Right renal pelvis (tissue), 4 donors: ENCODE measurements at regions not wholly inside any gene's neighbourhood (a gene's known extent, or its start where the extent isn't known, plus 50 kb on each side); places are given as distances from the start of the nearest gene placed in this dataset.
A peak's percentile ranks its signal among the peaks of the same experiment; 100 is the strongest.

ENCODE experiments used
- DNase-seq, 4 donors: peaks; one replicate each; pipeline ENCODE4 v3.0.0-alpha.2; 2013; ENCODE audit warnings: low read depth in 4 of 4, low spot score in 3 of 4, missing footprints in 1 of 4

DNA sequence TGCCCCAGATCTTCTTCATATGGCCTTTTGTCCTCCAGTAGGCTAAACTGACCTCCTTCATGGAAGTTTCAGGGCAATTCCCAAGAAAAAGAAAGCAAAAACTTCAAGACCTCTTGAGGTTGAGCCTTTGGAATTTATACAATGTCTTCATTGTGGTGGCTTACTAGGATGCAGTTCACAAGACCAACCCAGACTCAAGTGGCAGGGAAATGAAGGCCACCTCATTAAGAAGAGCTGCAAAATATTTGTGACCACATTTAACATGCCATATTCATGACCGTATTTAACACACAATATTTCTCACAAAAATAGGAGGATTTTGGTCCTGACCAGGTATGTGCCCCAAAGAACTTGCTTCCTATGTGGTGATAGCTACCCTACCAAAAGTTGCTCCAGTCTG lies 605.5 kb upstream of the PITX2 start:
- DNase-seq = no peak

DNA sequence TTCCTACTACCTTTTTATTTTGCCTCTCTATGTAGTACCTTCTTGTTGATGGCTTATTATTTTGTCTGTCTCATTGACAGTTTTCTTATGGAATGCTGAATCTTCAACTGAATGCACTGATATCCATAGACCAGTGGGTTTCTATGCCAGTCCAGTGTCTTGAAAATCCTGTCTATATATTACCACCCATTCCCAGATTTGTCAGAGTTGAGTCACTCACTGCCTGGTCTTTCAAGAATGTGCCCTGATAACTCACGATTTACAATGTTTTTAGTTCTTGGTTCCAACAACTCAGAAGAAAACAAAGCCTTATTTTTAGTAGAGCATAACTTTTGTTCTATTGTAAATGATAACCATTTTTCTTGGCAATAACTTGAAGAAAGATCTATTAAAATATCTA lies 606.0 kb upstream of the PITX2 start:
- no peak for DNase-seq

- DNase-seq = no peak
Observed at GRCh38 chr4:111230265-111230664, 607.4 kb upstream of the PITX2 start.

GRCh38 chr4:111231281-111231680 lies 608.4 kb upstream of the PITX2 start:
- no peak for DNase-seq

DNA sequence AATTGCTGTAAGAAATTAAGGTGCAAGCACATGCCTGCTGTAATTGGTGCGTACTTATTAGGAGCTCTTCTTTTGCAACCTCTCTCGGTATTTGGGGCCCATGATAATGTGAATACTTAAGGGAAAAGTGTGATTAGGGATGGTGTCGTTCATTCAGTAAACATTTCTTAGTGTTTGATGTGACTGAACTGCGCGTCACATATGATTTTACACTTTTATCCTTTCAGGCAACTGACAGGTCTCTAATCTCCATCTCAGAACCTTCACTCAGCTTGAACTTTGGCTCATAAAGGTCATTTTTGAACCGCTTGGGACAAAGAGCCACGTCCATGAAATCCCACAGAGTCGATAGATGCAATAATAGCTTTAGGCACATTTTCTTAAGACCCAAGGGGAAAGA lies 612.1 kb upstream of the PITX2 start:
- DNase-seq = no peak

DNA sequence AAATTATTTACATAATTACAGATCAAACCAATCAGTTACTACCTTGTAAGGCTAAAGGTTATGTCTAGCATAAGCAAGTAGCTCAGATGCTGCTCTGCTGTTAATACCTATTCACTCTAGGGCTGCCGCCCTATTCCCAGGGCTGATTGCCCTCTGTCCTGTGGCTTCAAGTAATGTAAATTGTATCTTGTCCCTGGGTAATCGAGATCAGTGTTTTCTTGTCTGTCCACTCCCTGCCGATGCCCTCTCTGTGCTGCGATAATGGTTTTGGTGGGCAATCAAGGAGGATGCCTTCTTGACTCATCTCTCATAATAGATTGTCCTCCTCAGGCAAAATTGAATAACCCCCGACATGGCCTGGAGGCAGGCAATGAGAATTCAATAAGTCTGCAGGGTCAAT lies 641.0 kb upstream of the PITX2 start:
- DNase-seq = no peak

- no peak for DNase-seq
Observed at GRCh38 chr4:111266937-111267336, 644.1 kb upstream of the PITX2 start.

GRCh38 chr4:111267786-111268185 lies 644.9 kb upstream of the PITX2 start:
- DNase-seq = no peak

DNA sequence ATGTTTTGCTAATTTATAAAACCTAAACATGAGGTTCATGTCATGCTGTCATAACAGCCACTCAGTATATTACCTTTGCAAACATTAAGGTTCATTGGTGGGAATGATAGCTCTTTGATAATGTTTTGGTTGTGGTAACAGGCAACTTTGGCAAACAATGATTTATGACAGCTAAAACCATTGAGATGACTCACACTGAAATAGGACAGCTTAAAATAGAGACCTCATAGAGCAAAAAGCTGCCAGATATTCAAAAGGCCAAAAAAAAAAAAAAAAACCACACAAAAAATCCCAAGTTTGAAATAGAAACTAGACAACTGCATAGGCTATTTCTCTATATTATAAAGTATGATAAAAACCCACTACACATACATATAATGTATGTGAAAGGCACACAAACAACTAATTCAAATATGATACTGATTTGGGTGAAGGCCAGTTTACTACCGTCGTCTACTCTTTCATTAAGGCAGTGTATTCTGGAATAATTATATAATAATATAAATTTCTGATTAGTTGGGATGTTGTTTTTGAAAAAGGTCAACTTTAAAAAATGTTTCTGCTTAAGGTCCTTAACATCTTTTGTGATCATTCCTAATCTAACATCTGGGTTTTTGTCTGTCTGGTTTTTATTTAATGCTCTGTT lies 646.0 kb upstream of the PITX2 start:
- no peak for DNase-seq

DNA sequence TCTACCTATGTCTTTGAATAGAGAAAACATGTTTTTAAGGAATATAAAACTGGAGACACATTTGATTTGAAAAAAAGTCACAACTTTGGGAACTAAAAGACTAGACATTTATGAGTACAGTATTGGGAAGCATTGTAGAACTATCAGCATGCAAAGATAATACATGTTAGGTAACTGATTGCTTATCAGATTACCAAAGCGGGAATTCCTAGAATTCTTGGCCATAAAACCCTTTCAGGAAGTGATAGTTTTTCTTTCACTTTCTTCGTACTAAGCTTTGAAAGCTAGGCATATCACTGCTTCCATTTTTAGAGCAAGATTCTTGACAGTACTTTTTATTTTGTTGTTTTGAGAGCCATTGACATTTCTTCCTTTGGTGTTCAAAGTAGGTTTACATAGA lies 646.6 kb upstream of the PITX2 start:
- DNase-seq = no peak

GRCh38 chr4:111274060-111274459 lies 651.2 kb upstream of the PITX2 start:
- DNase-seq = no peak

DNA sequence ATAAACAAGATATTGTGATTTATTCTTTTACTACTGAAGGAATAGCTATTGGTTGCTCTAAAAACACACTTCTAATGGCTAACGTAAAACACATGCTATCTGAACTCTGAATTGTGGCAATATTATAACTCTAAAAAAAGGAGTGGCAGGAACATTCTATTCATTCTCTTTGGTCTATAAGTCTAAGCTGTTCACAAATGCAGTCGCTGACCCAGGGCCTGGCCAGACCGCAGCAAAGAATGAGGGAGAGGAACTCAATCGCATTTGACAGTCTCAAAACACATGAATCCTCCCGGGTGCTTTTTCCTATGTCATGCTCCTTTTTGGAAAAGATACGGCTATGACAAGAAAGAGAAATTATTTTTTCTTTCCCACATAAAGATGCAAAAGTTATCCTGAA lies 651.6 kb upstream of the PITX2 start:
- DNase-seq = no peak

- no peak for DNase-seq
Observed at GRCh38 chr4:111281219-111281618, 658.3 kb upstream of the PITX2 start.

DNA sequence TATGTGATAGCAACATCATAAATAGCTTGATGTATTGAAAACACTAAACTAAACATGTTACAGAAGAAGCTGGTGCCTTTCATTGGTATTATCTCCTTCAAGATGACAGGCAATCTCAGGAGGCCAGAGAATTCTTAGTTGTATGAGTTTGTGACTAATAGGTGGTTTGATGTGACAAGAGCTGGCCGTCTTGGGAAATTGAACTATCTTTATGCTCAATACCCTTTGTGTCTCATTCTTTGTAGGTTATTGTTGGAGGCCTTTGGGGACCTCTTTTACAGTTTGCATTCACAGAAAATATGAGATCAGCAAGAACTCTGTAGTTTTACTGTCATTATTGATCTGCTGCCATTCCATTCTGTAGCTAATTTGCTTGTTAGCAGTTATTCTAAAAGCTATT lies 659.2 kb upstream of the PITX2 start:
- DNase-seq = no peak

DNA sequence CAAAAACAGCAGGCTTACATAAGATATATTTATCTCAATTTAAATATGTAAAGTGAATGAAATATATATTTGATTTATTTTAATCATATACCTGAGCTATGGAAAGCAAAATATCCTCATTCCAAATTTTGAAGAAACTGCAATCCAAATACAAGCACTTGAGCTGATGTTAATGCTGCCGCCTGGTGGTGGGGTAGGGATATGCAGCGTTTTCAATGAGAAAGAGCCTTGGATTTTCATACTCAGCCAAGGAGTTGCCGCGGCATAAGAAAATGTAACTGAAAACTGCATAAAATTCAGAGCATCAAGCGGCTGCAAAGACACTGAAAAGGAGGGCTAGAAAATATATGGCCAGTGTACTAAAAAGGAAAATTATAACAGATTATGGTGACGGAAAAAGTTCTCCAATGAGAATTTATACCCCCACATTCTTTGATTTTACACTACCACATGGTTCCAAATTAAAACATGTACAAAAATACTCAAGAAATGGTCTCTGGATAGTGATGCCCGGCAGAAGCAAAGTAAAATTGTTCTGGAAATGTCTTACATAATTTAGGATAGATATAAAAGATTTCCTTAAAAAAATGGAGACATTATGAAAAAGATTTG lies 660.3 kb upstream of the PITX2 start:
- peak; percentile 7 to 18 (median 10) for DNase-seq

- no peak for DNase-seq
Observed at GRCh38 chr4:111296466-111296865, 673.6 kb upstream of the PITX2 start.

DNA sequence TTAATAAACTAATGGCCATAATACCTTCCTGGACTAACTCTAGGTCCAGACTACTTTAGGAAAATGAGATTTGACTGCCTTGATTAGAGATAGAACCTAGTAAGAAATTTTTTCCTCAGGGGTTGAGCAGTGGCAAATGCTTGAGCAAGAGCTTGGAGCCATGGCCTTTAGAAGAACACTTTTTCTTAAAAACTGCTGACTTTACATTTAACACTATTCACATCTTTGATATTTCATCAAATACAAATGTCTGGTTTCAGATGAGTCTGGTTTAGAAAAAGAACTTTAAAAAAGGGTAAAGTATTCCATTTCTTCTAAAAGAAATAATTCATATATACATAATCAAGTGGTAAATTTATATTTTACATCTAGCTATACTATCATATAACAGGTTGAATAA lies 680.9 kb upstream of the PITX2 start:
- no peak for DNase-seq

DNA sequence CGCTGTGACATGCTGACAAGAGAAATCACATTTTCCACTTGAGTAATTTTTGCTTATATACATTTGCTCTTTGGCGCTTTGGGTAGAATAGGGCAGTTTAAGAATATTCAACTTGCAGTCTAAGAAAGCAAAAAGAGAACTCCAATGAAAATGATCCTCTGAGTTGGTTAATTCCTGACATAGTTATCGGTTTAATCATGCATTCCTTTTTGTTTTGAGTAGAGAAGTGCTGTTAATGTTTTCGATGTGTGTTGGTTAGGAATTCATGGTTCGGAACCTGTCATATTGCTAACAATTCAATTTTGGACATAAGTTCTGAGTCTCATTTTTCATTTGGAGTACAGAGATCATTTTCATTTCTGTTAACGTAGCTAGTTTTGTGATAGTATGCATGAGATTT lies 700.6 kb upstream of the PITX2 start:
- no peak for DNase-seq

DNA sequence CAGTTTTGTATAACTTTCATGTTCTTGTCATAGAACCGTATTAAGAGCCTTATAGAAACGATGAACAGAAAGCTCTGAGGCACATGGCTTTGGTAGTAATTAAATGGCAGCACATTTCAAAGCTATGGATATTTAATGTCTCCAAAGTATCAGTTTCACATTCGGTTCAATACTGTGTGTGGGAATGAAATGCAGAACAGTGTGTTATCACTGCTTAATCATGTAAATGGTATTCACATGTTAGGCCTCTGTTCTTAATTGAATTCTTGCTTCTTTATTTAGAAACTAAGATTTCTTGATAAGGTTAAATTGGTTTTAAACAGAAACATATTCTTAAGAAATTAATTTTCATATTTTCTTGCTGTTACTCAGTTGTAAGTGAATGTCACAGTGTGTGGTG lies 701.0 kb upstream of the PITX2 start:
- DNase-seq = no peak

DNA sequence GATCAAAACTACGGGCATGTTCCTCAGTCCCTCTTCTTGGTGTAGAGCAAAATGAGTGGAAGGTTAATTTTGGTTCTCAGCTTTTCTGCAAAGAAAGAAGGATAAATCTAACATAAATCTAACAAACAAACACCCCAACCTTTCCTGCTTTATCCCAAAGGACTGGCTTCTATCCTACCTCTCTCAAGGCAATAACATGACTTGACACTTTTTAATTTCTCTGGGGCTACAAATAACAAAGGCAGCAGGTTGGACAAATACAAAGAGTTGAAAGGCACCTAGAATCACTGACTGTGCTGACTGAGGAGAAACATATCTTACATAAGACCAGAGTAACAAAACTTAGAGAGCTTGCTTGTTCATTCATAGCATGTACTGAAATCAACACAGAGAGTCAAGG lies 703.6 kb upstream of the PITX2 start:
- no peak for DNase-seq

DNA sequence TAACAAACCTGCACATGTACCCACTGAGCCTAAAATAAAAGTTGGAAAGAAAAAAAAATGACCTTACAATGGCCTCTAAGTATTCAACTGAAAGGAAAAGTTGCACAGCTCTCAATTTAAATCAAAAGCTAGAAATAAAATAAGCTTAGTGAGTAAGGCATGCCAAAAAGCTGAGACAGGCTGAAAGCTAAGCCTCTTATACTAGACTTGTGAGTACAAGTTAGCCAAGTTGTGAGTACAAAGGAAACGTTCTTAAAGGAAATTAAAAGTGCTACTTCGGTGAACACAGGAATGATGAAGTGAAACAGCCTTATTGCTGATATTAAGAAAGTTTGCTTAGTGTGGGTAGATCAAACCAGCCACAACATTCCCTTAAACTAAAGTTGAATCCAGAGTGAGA lies 707.9 kb upstream of the PITX2 start:
- no peak for DNase-seq

DNA sequence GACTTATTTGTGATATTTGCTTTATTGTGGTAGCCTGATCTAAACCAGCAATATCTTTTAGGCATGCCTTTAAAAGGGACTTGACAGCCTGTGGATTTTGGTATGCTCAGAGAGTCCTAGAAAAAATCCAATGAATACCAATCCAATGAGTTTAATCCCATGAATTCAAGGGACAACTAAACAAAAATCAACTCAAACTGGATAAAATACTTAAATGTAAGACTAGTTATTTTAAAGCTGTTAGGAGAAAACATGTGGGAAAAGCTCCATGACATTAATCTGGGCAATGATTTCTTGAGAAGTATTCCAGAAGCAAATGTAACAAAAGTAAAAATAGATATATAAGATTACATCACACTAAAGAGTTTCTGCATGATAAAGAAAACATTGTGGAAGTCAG lies 711.5 kb upstream of the PITX2 start:
- DNase-seq = no peak
